AG04450 (cell line): ENCODE measurements at regions not wholly inside any gene's neighbourhood (a gene's known extent, or its start where the extent isn't known, plus 50 kb on each side); places are given as distances from the start of the nearest gene placed in this dataset.

Source experiments
- CTCF ChIA-PET: fragments of 300-600, 350-600 bp; formaldehyde crosslinking; extraction: SDS; loops from one replicate; lab custom pipeline; 2022; ENCODE audit warnings: antibody characterized with exemption, inconsistent platforms; lab: Charles Lee
- POLR2A ChIA-PET: fragments of 350-600 bp; formaldehyde crosslinking; extraction: SDS; loops from one replicate; lab custom pipeline; 2021; ENCODE audit warnings: antibody characterized with exemption, inconsistent platforms; lab: Yijun Ruan, JAX
- DNase-seq: peaks from one replicate; pipeline ENCODE4 v3.0.0-alpha.2; 2011; ENCODE audit warnings: low read depth, low spot score
- H3K27ac ChIP-seq: one replicate; pipeline ENCODE4 v1.5.1; 2012; ENCODE audit warnings: low read depth, low read length, control low read depth
- H3K27me3 ChIP-seq: one replicate; pipeline ENCODE4 v1.6.0; 2012; ENCODE audit warnings: low read length; ENCODE audit not compliant: control insufficient read depth, insufficient read depth
- H3K4me3 ChIP-seq: 2 replicates; pipeline ENCODE4 v1.5.1; 2011; ENCODE audit warnings: mild to moderate bottlenecking, low read depth, low read length, control low read depth
- H3K9me3 ChIP-seq: 2 replicates; pipeline ENCODE4 v1.5.1; 2012; ENCODE audit warnings: low read length; ENCODE audit not compliant: control insufficient read depth, insufficient read depth
- TF ChIP-seq, protein P1 (sequence below): IDR thresholded peaks from 2 replicates; pipeline ENCODE4 v1.5.1; 2011; ENCODE audit warnings: low read depth, low read length, control low read depth, inconsistent platforms

DNA sequence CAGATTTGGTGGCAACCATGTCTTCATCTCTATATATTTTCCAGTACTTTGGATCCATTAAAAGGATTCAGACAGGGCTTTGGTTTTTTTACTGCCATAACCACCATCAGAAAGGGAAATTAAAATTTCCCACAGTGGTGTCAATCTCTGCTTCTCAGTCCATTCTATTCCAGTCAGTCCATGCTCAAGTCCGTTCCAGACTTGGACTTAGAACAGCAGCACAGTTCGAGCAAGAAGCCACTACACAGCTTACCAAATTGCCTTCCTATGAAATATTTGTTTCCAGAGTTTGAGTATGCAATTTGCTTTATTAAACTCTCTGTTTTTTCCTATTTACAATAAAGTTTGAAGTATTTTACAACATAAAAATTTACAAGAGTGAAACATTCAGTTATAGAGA lies 306.5 kb upstream of the GULP1 start:
- Histone ChIP-seq H3K4me3 (no peak overlapping the region), H3K9me3 (no peaks in the 10 kb centered on the region), H3K27me3 (no peaks in the 10 kb centered on the region), H3K27ac (no peak overlapping the region)
- DNase-seq = no peak
- POLR2A ChIA-PET = no interaction called here
- TF ChIP-seq, protein P1, sequence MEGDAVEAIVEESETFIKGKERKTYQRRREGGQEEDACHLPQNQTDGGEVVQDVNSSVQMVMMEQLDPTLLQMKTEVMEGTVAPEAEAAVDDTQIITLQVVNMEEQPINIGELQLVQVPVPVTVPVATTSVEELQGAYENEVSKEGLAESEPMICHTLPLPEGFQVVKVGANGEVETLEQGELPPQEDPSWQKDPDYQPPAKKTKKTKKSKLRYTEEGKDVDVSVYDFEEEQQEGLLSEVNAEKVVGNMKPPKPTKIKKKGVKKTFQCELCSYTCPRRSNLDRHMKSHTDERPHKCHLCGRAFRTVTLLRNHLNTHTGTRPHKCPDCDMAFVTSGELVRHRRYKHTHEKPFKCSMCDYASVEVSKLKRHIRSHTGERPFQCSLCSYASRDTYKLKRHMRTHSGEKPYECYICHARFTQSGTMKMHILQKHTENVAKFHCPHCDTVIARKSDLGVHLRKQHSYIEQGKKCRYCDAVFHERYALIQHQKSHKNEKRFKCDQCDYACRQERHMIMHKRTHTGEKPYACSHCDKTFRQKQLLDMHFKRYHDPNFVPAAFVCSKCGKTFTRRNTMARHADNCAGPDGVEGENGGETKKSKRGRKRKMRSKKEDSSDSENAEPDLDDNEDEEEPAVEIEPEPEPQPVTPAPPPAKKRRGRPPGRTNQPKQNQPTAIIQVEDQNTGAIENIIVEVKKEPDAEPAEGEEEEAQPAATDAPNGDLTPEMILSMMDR = no peak
- CTCF ChIA-PET = no interaction called here

DNA sequence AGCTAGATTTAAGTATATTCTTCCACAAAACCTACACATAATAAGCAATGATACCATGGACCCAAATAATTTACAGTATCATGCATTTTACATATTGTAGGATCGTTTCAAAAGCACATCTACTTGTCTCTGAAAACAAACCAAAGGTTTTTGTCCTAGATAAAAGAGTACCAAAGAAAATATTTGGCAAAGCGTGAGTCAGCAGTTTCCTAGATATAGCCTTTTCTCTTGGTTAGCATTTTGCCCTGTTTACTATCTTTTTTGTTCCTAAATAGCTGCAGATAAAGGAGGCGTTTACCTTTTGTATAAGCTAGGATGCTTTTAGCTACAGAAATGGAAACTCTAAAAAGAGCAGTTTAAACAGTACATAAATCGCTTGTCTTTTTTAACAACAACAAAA lies 305.8 kb upstream of the GULP1 start:
- POLR2A ChIA-PET = no interaction called here
- Histone ChIP-seq H3K27ac (no peak overlapping the region), H3K4me3 (no peak overlapping the region), H3K27me3 (no peaks in the 10 kb centered on the region), H3K9me3 (no peaks in the 10 kb centered on the region)
- TF ChIP-seq, protein P1 = no peak
- CTCF ChIA-PET = interaction anchor here (1.4 to 1.6 kb wide), 2 partner anchors 405 to 486 kb away, joined by 3 to 4 read pairs; no protein-coding TSS in a partner anchor
- DNase-seq = no peak

DNA sequence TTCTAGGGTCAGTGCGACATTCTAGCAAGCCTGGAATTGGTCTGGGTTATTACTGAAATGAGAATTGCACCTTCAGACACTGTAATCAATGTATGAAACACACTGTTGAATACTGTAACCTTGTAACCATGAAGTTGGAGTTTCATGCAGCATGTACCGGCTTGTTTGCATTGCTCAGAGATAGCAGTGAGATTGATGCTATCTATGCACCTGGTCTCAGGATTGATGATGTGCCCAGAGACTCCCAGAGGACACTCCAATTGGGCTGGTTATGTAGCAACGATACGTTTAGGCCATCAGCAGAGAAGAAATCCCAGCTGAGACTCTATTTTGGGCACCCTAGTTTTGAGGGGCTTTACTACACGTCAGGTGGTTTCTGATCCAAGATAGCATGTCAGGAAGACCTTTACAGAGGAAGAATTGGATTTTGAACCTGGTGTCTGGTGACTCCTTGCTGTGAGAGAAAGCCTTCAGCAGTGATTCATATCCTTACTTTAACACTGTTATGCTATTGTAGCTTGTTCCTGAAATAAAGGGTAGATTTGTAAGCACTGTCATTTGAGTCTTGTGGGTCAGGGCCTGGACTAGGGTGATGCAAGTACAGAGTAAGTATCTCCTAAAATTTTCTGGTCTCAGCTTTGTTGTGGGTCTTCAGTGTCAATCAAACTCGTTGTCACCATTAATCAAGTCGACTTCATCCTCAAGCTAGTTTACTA lies 305.1 kb upstream of the GULP1 start:
- ChIA-PET POLR2A (no interaction called here), CTCF (interaction anchor here (1.4 to 1.6 kb wide), 2 partner anchors 405 to 487 kb away, joined by 3 to 4 read pairs; no protein-coding TSS in a partner anchor)
- Histone ChIP-seq H3K4me3 (no peak overlapping the region), H3K9me3 (no peaks in the 10 kb centered on the region), H3K27me3 (no peaks in the 10 kb centered on the region), H3K27ac (no peak overlapping the region)
- TF ChIP-seq, protein P1 = no peak
- DNase-seq = no peak

DNA sequence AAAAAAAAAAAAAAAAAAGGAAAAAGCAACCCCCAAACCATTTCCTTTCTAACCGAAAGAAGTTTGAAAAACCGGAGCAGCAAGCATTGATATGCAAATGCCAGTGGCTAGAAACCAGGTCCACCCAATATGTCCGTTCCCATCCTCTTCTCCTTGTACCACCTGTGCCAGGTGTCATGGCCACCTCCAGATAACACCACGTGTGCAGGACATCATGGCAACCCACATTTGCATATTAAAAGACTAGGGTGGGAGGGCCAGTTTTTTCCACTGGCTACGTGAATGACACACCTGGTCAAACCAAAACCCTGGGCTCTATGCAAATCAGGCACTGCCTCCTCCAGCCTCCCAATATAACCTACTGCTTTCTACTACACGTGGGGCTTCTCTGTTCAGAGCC lies 303.3 kb upstream of the GULP1 start:
- ChIA-PET CTCF (no interaction called here), POLR2A (no interaction called here)
- DNase-seq = no peak

More for the DNA sequence above, 303.3 kb upstream of the GULP1 start:
- Histone ChIP-seq H3K27ac (no peak overlapping the region), H3K27me3 (no peaks in the 10 kb centered on the region), H3K4me3 (no peak overlapping the region), H3K9me3 (no peaks in the 10 kb centered on the region)
- TF ChIP-seq, protein P1 = no peak
